GM19043 (cell line): ENCODE measurements at regions not wholly inside any gene's neighbourhood (a gene's known extent, or its start where the extent isn't known, plus 50 kb on each side); places are given as distances from the start of the nearest gene placed in this dataset.

Source experiments
- ATAC-seq: cut with Tn5 transposase; IDR thresholded peaks from one replicate; pipeline ENCODE4 v1.9.1; 2021; ENCODE audit warnings: low read depth; ENCODE audit not compliant: unreplicated experiment

- ATAC-seq = no peak
Measured at GRCh38 chr2:52794581-52794980, 973.0 kb upstream of the CHAC2 start.

GRCh38 chr2:52779446-52779845 is 988.2 kb upstream of the CHAC2 start:
- no peak for ATAC-seq

DNA sequence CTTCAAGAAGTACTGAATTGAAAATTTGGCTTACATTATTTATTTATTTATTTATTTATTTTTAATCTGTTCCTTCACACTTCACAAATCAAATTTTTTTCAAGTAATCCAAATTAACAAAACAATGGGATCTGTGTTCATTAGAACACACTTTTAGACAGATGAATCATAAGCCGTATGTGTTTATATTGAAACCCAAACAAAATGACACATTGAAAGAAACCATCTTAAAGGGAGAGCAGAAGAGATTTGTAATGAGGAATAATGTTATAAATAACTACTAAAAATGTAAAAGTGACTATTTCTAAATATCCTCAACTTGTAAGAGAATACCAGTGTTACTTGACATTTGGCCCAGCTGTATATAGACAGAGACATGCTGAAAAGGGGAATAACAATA is 991.0 kb upstream of the CHAC2 start:
- no peak for ATAC-seq

DNA sequence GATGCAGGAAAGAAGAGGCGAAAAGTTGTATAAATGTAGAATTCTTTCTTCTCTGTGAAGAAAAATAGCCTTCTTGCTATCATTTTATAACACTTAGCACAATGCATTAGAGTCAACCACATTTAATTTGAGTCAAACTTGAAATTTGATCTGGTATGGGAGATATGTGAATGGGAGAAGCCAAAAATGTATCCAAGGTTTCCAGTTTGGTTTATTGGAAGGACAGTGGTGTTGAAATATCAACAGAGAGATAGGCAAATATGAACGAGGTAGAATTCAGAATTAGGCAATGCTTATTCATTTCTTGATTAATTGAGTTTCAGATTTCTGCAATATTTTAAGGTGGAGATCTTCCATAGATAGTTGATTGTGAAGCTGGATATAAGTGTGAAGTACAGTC is 991.9 kb upstream of the CHAC2 start:
- ATAC-seq = no peak

GRCh38 chr2:52765735-52766134 is 1001.9 kb upstream of the CHAC2 start:
- ATAC-seq = no peak

DNA sequence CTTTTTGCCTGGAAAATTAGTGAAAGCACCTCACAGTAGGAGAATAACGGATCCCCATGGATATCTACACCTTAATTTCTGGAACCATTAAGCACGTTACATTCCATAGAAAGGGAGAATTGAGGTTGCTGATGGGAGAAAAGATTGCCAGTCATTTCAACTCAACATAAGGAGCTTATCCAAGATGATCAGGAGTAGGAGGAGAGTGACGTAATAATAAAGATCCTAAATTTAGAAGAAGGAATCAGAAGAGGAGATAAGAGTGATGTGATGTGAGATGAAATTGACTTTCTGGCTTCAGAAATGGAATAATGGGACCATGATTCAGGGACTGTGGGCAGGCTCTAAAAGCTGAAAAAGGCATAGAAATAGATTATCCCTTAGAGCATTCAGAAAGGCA is 1017.8 kb upstream of the CHAC2 start:
- no peak for ATAC-seq

- ATAC-seq = no peak
Measured at GRCh38 chr2:52745144-52745543, 1022.5 kb upstream of the CHAC2 start.

DNA sequence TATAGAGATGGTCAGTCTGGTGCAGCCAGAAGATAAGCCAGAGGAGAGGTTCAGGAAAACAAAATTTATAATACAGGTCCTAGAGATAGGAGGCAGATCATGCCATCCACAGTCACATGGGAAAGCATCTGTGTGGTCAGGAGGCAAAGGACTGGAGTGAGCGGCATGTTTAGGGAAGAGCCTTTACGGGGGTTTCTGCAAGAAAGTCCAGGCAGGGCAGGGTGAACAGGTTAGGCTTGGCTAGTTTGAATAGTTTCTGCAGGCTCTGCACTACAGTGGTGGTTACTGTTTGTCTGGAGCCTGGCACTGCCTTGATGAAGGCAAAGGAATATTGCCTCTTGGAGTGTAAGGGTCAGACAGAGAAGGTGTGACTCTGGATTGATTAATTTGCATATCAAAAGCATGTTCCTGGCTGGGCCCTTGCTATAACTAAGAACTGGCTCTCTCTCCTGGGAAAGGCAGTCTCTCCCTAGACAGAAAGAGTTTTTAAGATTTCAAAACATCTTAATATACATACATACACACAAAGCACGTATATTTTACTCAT is 1034.7 kb upstream of the CHAC2 start:
- ATAC-seq = no peak

- no peak for ATAC-seq
Measured at GRCh38 chr2:52724585-52724984, 1043.0 kb upstream of the CHAC2 start.

DNA sequence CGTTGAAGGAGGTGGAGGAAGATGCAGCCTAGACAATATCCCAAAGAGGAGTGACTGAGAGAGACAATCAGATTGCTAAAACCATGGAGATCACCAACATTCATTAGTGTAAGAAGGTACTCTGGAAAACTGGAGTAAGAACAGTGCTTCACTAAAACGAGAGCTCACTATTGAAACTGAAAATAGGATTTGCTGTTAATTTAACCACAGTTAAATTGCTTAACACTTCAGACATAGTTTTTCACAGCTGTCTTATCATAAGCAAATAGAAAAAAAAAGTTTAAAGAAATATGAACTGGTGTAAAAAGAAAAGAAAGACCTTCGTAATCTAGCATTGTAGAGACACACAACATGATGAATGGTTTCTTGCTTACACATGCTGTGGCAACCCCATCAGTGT is 1049.8 kb upstream of the CHAC2 start:
- no peak for ATAC-seq

DNA sequence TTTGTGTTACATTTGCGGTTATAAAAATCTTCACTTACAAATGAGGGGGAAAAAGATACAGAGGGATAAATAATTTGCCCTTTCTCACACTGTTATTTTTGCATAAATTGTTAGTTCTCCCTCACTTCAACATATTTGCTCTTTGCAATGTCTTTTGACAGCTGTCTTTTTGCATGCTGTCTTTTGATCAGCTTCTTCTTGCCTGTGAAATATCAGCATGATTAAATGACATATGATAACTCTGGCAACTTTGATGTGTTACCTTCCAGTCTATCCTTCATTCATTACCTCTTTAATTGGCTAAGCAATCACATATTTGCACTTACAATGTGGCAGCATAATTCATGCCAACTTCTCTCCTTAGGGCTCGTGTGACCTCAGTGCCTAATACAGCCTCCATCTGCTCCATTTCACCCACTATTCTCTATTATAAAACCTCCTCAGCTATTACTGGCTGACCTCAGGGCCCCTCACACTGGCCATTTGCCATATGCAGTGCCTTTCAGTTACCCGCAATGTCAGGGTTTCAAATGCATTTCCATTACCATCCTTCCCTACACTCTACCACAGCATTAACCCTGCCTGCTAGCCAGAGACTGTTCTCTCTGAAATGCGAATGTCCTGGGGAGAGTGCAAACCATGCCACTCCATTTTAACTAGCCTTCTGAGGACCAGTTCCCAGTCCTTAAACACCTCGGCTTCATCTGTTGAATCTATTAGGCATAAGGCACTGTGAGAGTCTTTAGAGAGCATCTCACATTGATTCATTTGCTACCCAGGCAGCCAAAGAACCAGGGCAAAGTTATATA is 1056.6 kb upstream of the CHAC2 start:
- ATAC-seq = no peak

DNA sequence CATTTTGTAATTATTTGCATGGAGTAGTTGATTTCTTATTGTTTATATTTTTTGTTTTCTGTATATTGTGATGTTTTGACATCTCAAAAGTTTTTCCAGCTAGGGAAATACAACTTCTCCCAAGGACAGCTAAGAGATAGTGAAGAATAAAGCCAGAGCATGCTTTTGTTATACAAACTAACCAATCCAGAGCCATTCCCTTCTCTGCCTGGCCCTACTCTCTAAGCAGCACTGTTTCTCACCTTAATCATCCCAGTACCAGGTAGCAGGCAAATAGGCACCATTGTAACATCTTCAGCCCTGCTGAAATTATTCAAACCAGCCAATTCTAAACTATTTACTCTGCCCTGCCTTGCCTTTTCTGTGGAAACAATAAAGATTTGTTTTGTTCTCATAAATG is 1063.4 kb upstream of the CHAC2 start:
- ATAC-seq = no peak

DNA sequence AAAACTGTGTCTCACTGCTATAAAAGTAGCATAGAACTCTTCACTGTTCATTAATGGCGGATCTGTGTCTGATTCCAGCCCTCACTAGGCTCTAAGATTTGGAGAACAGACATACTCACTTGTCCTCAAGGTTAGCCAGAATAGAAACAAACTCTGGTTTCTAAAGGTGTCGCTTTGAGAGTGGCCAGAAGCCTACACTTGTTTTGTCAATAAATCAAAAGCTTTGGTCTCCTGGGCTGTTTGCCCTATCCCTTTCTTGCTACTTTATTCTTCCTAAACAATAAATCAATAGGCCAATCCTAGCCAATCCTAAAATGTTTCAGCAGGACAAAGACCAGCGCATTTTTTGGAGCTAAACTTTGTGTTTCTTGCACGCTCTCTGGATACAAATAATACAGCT is 1064.6 kb upstream of the CHAC2 start:
- no peak for ATAC-seq

GRCh38 chr2:52698408-52698807 is 1069.2 kb upstream of the CHAC2 start:
- ATAC-seq = no peak

GRCh38 chr2:52697690-52698089 is 1069.9 kb upstream of the CHAC2 start:
- ATAC-seq = no peak

DNA sequence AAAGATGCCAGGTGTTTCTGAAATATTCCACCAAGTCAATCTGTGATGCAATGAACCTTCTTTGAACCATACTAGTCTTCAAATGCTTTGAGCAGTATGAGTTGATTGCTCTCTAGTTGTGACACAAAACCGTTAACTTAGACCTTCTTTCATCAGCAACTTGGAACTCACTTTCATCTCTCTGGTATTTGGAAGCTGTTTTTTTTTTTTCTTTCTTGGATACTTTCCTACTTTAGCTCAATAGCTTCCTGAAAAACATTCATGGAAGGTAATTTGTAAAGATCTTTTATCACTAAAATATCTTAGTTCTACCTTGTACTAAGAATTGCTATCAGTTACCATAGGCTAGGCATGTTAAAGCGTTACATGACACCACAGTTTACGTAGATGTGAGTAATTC is 1071.9 kb upstream of the CHAC2 start:
- ATAC-seq = no peak

GRCh38 chr2:52686935-52687334 is 1080.7 kb upstream of the CHAC2 start:
- no peak for ATAC-seq

DNA sequence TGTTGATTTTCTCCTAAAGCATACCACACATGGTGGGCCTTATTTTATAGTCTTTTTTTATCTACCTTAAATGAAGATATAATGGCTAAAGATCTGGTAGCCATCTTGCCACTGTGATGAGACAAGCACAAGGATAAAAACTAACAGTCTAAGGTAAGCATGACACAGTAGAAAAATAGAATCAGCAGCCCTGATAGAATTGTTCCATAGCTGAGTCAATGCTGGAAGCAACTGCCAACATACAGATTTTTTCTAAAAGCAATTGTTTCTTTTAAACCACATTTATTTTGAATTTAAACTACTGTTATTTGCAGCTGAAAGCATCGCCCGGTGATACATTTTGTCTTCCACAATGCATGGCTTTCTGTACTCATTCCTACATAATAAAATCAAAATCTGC is 1091.5 kb upstream of the CHAC2 start:
- no peak for ATAC-seq

DNA sequence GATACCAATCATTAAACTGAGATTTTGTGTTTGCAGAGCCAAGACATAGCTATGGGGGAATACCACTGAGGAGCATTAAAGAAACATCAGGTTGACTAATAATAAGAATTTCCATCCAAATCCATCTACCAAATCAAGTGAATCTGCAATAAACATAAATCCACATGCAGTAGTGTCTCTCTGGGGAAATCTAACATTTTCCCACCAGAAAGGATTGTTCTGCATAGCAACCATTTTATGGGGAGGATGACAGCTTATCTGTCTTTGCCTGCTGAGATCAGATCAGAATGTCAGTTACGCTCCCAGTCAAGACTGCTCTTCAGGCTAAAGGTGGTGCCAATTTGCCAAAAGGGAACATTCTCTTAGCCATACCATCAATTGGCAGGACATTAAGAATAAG is 1098.9 kb upstream of the CHAC2 start:
- no peak for ATAC-seq

DNA sequence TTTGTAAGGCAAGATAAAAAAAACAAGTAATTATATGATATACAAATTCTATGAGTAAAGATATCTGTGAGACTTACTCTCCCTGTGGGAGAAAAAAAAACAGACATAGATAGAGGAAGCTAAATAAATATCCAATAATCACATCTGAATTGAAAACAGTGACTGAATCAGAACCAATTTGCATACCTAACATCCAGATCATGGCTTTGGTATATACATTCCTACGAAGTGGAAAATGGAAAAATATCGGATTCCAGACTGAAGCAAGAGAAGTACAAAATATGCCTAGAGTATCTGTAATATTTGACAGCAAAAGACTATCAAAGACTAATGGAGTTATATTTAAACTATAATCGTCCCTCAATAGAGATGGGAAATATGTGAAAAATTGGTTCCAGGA is 1108.1 kb upstream of the CHAC2 start:
- no peak for ATAC-seq

DNA sequence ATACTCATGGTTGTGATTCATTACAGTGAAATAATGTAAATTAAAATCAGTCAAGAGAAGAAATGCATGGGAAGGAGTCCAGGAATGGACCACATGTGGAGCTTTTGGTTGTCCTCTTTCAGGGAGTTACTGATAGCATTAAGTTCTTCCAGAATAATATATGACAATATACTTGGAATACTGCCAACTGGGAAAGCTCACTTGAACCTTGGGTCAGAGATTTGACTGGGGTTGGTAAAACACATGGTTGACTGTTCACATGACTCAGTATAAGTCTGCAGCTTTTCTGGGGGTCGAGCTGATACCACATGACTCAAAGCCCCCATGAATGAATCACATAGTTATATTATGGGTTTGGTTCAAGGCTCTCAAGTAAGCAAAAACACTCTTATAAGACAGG is 1109.0 kb upstream of the CHAC2 start:
- ATAC-seq = no peak

DNA sequence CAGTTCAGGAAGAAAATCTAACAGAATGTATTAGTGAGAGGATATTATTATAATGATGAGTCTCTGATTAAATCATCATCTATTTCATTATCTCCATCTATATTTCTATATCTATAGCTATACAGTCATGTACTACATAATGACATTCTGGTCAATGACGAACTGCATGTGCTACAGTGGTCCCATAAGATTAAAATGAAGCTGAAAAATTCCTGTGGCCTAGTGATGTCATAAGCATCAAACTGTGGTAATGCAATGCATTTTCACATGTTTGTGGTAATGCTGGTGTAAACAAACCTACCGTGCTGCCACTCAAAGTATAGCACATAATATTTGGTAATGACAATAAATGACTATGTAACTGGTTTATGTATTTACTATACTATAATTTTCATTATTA is 1127.9 kb upstream of the CHAC2 start:
- no peak for ATAC-seq

- no peak for ATAC-seq
Measured at GRCh38 chr2:52632543-52632942, 1135.1 kb upstream of the CHAC2 start.
